GM10266 (cell line): ENCODE measurements at regions not wholly inside any gene's neighbourhood (a gene's known extent, or its start where the extent isn't known, plus 50 kb on each side); places are given as distances from the start of the nearest gene placed in this dataset.

Experiments used
- DNase-seq: peaks from one replicate; pipeline ENCODE4 v3.0.0; 2012; ENCODE audit errors: extremely low spot score
- CTCF ChIP-seq: IDR thresholded peaks from 2 replicates; pipeline ENCODE4 v1.5.1; 2012; ENCODE audit warnings: mild to moderate bottlenecking, low read depth; ENCODE audit not compliant: control insufficient read depth, insufficient read depth; ENCODE audit errors: missing control alignments

- DNase-seq, result no peak
- no peak for TF ChIP-seq CTCF
These were observed 118.1 kb upstream of the MAFB start for GRCh38 chr20:40806929-40807820.

DNA sequence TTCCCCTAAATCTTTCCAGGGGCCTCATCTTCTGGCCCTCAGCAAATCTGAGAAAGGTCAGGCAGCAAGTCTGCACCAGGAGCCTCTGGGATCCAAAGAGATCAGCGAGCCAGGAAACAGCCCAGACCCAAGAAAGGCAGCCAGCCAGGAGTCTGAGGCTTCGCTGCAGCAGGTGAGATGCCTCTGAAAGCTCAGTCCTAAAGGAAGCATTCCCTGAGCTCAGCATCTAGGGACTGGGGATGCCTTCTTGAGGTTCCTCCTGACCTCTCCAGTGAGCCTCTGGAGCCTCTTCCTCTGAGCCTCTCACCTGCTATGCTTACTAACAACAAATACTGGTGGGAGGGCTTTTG is 118.8 kb upstream of the MAFB start:
- no peak for TF ChIP-seq CTCF
- DNase-seq, result no peak

- no peak for DNase-seq
These were observed 119.9 kb upstream of the MAFB start for GRCh38 chr20:40808936-40809335.

GRCh38 chr20:40809361-40809760 is 120.3 kb upstream of the MAFB start:
- no peak for TF ChIP-seq CTCF
- no peak for DNase-seq

More at GRCh38 chr20:40808936-40809335, 119.9 kb upstream of the MAFB start:
- no peak for TF ChIP-seq CTCF

DNA sequence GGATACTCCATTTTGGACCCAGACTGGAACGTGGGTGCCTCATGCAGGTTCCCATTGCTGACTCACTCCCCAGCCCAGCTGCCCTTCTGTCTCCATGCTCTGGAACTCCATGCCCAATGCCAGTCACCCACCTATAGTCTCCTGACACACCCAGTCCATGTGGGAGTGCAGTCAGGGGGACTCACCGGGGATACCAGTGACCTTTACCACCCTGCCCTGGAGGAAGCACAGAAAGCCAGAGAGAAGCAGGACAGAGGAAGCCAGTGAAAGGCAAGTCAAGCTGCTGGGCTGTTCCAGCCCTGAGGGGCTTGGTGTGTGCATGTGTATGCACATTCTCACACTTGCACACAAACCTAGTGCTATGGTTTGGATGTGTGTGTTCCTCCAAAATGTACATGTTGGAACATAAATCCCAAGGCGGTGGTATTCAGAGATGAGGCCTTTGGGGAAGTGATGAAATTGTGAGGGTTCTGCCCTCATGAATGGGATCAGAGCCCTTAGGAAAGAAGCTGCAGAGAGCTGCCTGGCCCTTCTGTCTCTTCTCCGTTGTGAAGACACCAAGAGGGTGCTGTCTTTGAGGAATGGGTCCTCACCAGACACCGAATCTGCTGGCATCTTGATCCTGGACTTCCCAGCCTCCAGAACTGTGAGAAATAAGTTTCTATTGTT is 121.4 kb upstream of the MAFB start:
- DNase-seq, result no peak
- TF ChIP-seq CTCF, result no peak

- no peak for DNase-seq
- TF ChIP-seq CTCF, result no peak
These were observed 122.0 kb upstream of the MAFB start for GRCh38 chr20:40811004-40811403.
